ENCODE measurements at regions not wholly inside any gene's neighbourhood (a gene's known extent, or its start where the extent isn't known, plus 50 kb on each side); places are given as distances from the start of the nearest gene placed in this dataset.
"Not testable (repeated sequence)": the region's sequence is repeated elsewhere in the genome, so short reads cannot be mapped to it uniquely, and the experiment has no call there.

GRCh38 chr1:146487555-146487954 is 258.7 kb upstream of the NOTCH2NLA start:
- not testable (repeated sequence) for DNase-seq

DNA sequence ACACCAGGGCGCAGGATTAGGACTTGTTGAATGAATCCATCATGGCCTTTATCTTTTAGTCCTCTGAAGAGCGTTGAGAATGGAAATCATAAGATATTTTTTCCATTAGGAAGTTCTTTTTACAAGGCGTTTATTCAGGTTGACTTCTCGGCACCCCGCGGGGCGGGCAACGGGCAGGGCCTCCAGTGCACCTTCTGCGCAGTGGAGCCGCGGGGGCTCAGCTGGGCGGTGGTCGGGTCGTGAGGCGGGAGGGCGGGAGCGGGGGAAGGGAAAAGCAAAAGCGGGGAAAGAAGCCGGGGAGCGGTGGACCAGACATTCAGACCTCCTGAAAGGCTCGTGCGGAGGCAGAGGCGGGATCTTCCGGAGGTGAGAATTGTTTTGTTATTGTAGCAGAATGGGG is 258.3 kb upstream of the NOTCH2NLA start:
- not testable (repeated sequence) for DNase-seq

GRCh38 chr1:146486300-146487014 is 257.6 kb upstream of the NOTCH2NLA start:
- not testable (repeated sequence) for DNase-seq

DNA sequence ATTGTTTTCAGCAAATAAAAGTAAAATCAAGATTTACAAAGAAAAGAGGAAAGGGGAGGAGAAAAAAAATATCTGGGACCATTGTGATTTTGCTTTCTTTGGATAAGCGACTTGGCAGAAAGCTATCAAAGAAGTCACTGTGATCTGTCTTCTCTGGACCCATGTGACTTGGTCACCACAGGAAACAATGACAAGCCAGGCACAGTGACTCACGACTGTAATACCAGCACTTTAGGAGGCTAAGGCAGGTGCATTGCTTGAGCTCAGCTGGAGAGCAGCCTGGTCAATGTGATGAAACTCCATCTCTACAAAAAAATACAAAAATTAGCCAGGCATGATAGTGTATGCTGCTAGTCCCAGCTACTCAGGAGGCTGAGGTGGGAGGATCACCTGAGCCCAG is 255.4 kb upstream of the NOTCH2NLA start:
- DNase-seq, result not testable (repeated sequence)

- DNase-seq, result peak in 1 of 2 donors; percentile 14
Measured at GRCh38 chr1:146479188-146479587, 250.4 kb upstream of the NOTCH2NLA start.

- peak; percentile 2 to 3 for DNase-seq
Measured at GRCh38 chr1:146478125-146478720, 249.4 kb upstream of the NOTCH2NLA start.

DNA sequence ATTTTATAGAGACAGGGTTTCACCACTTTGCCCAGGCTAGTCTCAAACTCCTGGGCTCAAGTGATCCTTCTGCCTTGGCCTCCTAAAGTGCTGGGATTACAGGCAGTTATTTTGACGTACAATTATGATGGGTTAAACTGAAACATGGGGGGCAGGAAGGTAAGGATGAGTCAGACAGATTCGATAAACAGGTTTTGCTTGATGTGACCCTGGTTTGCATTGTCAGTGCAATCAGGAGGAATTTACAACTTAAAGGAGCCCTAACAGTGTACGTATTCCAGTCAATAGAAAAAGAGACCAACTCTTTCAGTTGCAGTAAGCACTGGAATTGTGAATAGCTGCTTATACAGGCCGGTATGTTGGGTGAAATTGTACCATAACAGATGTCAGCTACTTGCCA is 246.3 kb upstream of the NOTCH2NLA start:
- not testable (repeated sequence) for DNase-seq

- peak; percentile 33 to 59 for DNase-seq
Measured at GRCh38 chr1:146474216-146474615, 245.4 kb upstream of the NOTCH2NLA start.

- DNase-seq, result peak; percentile 29 to 47
Measured at GRCh38 chr1:146472192-146472861, 243.5 kb upstream of the NOTCH2NLA start.

DNA sequence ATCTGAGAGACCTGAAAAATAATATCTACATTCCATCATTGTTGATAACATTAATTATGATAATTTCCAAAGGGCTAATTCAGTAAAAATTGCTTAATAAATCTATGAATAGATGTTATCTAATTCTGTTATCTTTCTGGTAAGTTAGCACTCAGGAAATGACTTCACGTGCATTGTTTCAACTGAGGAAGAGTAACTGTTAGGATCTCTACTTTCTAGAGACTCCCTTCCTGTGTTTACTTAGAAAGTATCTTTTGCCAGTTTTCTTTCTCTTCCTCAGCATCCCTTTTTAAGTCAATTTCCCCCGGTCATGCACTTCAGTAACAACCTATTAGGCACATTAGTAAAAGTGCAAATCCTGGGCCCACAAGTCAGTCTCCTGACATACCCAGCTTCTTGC is 231.1 kb upstream of the NOTCH2NLA start:
- DNase-seq, result not testable (repeated sequence)

- not testable (repeated sequence) for DNase-seq
Measured at GRCh38 chr1:146459308-146459707, 230.5 kb upstream of the NOTCH2NLA start.

DNA sequence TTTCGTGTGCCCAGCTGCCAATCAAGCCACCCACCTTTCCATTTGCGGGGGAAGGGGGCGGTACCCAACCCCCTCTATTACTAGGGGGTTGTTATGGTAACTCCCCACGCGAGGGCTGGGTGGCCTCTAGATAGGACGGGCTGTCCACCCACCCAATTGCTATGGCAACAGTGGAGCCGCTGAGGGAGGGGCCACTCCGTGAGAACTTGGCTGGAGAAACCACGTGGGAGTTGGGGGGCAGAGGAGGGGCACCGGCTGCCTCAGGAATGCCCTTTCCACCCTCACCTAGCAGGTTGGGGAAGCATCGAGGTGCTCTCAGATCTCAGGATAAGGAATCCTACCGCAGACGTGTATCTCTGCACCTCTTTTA is 220.0 kb upstream of the NOTCH2NLA start:
- not testable (repeated sequence) for DNase-seq

GRCh38 chr1:146448212-146448876 is 219.5 kb upstream of the NOTCH2NLA start:
- DNase-seq, result not testable (repeated sequence)

DNA sequence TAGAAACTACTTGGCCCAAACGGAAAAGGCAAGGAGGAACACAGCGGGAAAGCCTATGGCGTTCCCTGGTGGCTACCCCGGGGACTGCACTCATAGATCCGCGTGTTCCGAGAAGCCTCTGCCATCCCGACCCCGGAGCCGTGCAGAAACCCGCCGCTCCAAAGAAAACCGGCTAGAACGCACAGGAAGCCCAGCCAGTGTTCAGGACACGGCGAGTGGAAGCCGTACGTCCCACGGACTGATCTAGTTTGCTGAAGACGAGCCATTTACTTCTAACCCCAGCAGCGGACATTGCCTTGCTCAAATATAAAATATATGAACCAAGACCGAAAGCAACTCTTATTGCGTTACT is 215.0 kb upstream of the NOTCH2NLA start:
- DNase-seq, result peak; percentile 2 to 3

DNA sequence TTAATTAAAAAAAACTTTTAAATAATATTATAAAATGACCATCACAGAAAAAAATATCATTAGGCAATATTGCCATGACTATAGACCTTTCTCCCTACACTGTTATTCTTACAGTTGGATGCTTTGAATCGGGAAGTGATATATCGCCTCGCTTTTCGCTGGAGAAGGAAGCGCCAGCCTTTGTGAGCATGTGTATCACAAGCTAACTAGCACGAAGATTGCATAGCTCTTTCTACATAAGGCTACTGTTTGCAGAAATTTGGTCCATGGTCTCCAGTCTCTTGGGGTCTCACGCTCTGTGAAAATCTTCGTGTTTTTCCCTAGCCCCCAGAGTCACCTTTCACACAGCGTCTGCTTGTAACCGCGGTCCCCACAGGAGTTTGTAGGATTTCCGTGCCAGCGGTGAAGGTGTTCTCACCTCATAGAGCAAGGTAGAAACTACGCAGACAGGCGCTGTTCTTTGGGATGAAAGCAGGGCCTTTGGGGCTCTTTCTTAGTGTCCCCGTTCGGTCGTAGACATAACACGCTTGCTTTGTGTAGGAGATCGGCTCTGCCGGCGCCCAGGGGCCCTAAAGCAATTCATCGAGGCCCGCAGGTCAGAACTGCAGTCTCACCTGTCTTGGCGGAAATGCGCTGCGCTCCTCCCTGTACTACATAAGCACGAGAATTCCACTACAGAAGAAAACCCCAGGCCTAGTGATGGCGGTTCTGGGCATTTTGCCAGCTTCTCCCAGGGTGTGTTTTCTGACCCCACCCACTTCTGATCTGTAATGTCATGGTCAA is 214.5 kb upstream of the NOTCH2NLA start:
- DNase-seq, result peak; percentile 2 to 20

DNA sequence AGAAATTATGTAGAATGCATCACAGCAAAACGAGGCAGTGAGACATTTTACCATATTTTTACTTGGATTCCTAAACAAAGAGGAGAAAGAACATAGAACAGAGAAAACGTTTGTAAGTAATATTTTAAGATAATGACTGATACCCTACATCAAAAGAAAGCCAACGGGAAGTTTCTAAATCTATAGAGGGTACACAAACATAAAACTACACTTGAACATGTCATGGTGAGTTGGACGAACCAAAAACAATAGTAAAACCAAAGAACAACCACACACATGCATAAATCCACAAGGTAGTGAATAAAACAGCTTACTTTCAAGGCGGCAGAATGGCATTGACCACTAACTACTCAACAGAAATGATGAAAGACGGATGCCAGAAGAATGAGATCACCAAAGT is 209.7 kb upstream of the NOTCH2NLA start:
- DNase-seq, result not testable (repeated sequence)

GRCh38 chr1:146416642-146417041 is 187.8 kb upstream of the NOTCH2NLA start:
- DNase-seq, result not testable (repeated sequence)

DNA sequence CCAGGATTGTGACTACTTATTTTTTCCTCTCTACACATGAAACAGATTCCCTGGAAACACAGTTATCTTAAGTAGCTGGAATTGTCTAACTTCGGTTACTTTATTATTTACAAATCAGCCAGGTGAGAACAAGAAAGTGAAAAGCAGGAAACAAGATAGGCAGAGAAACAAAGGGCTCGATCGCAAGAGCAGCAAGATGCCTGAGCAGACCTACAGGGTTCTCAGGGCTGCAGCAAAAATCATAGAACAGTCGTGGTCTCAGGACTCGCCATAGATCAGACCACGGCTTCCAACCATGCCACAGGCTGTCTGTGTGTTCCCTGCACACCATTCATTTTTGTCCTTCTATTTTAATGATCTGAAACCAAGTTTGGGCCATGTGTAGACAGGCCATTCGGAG is 186.2 kb upstream of the NOTCH2NLA start:
- DNase-seq, result not testable (repeated sequence)

DNA sequence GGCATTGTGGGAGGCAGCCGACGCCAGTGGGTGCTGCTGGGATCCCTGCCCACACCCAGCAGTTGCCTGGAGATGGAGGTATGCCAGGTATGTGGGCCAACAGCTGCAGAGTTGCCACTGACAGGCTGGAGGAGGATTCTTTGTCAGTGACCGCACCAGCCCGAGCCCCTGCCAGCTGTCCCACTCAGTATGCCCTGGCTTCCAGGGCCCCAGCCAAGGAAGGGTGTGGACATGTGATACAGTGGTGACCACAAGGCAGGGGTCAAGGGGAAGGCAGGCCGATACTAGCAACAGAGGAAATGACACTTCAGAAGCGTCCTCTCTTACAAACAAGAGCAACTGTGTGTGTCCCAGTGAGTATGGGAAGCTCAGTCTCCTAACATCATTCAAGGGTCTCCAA is 185.1 kb upstream of the NOTCH2NLA start:
- peak; percentile 6 to 21 for DNase-seq

DNA sequence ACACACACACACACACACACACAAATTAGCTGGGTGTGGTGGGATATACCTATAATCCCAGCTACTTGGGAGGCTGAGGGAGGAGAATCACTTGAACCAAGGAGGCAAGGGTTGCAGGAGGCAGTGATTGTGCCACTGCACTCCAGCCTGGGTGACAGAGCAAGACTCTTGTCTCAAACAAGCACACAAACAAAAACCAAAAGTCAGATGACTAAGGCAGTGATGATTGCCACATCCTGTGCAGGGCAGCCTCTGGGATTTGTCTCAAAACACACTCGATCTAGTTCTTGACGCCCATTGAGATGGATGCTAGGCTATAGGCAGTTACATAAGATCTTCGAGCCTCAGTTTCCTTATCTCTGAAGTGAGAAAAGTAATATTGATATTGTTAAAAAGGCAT is 183.1 kb upstream of the NOTCH2NLA start:
- DNase-seq, result not testable (repeated sequence)

DNA sequence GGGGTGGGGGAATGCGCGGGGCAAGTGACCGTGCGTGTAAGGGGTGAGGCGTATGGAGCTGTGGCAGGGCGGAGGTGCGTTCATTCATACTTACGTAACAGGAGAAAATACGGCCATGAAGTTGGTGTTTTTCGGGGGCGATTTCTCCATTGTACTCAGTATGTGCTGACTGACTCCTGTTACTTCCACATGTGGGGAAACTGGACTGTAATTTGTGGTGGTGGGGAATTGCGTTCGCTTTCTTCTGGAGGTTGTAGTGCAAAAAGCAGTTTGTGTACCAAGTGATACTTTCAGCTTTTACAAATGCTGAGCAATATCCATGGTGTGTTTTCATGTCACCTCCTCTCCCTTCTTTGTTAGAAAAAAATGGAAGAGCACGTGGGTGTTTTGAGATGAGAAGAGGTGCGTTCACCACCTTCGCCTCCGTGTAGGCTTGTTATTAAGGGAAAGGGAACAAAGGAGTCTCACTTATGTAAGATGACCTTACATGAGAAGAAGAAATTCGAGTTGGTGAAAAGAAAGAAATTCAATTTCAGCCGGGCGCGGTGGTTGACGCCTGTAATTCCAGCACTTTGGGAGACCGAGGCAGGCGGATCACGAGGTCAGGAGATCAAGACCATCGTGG is 181.1 kb upstream of the NOTCH2NLA start:
- DNase-seq, result peak; percentile 59 to 65
